Omental fat pad (tissue), 3 donors: ENCODE measurements at regions not wholly inside any gene's neighbourhood (a gene's known extent, or its start where the extent isn't known, plus 50 kb on each side); places are given as distances from the start of the nearest gene placed in this dataset.
"Not testable (repeated sequence)": the region's sequence is repeated elsewhere in the genome, so short reads cannot be mapped to it uniquely, and the experiment has no call there.

Source experiments
- ATAC-seq: fragments of 150-250 bp; one replicate; pipeline ENCODE4 v1.9.1; 2016; ENCODE audit warnings: mild to moderate bottlenecking, moderate library complexity; ENCODE audit not compliant: low FRiP score
- DNase-seq: peaks from one replicate; pipeline ENCODE4 v3.0.0-alpha.2; 2019; ENCODE audit warnings: low spot score
- TF ChIP-seq, protein P1 (sequence below), 3 donors: fragments of 450-650 bp; IDR thresholded peaks; one replicate each; pipeline ENCODE4 v1.5.1; 2016 to 2017; ENCODE audit warnings: antibody characterized with exemption in 3 of 3, mild to moderate bottlenecking in 3 of 3, moderate library complexity in 2 of 3

- DNase-seq (no peak), ATAC-seq (no peak)
- TF ChIP-seq, protein P1, sequence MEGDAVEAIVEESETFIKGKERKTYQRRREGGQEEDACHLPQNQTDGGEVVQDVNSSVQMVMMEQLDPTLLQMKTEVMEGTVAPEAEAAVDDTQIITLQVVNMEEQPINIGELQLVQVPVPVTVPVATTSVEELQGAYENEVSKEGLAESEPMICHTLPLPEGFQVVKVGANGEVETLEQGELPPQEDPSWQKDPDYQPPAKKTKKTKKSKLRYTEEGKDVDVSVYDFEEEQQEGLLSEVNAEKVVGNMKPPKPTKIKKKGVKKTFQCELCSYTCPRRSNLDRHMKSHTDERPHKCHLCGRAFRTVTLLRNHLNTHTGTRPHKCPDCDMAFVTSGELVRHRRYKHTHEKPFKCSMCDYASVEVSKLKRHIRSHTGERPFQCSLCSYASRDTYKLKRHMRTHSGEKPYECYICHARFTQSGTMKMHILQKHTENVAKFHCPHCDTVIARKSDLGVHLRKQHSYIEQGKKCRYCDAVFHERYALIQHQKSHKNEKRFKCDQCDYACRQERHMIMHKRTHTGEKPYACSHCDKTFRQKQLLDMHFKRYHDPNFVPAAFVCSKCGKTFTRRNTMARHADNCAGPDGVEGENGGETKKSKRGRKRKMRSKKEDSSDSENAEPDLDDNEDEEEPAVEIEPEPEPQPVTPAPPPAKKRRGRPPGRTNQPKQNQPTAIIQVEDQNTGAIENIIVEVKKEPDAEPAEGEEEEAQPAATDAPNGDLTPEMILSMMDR (IDR thresholded peaks at IDR 0.05), result no peak
Measured at GRCh38 chr14:34052658-34053014, 101.8 kb upstream of the EGLN3 start.

DNA sequence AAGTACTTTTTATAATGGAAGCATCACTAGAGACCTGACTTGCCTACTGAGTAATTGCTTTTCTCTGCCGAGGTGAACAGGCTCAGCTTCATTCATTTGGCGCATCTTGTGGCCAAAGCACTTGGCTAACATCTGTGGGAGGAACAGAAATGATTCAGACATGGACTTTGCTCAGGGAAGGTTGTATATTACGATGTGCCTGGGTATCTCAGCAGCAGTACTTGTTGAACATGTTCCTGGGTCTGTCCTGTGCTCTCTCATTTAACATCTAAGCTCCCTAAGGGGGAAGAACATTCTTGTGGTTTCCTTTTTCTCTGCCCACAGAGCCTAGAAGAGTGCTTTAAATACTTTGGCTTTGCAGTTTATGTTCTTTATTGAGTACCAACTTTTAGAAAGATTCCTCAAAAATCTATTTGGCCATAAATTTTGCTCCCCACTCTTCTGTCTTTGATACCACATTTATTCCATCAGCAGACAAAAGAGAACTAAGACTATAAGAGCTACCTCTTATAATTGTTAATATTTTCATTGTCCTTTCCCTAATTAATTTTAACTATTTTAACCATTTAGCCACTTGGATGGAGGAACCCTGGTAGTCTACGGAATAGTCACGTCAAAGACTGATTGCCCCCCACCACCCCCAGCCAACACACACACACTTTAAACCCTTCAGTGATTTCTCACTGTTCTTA lies 101.2 kb upstream of the EGLN3 start:
- TF ChIP-seq, protein P1 (IDR thresholded peaks at IDR 0.05), result no peak
- DNase-seq (no peak), ATAC-seq (peak; percentile 74)

DNA sequence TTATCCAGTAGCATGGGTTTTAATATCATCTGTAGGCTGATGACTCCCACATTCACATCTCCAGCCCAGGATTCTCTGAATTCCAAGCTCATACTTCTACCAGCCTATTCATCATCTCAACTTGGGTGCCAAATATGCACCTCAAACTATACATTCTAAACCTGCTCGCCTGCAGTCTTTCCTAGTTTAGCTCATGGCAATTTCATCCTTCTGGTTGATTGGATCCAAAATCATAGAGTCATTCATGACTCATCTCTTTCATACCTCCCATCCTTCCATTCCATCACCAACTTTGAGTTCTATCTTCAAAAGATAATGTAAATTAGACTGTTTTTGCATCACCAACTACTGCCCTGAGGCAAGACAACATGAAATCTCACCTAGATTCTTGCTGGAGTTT lies 99.7 kb upstream of the EGLN3 start:
- no peak for ATAC-seq
- DNase-seq, result no peak
- TF ChIP-seq, protein P1 (IDR thresholded peaks at IDR 0.05), result no peak

DNA sequence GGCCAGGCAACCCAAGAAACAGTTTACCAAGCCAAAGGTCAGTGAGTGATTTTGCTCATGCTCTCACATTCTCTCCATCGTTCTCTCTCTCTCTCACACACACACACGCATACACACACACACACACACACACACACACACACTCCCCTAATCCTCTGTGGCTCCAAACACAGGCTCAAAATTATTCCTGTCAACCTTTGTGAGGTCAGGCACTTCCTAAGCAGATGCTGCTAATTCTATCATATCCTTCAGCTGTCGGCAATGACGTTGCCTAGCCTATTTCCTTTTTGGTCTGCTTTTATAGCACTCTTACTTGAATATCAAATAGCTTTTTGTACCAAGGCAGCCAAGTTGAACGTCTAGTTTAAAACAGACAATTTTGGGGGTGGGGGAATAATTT lies 98.9 kb upstream of the EGLN3 start:
- no peak for ATAC-seq

GRCh38 chr14:34049187-34049586 lies 98.3 kb upstream of the EGLN3 start:
- not testable (repeated sequence) for DNase-seq, ATAC-seq

More for the DNA sequence above, 98.9 kb upstream of the EGLN3 start:
- TF ChIP-seq, protein P1 (IDR thresholded peaks at IDR 0.05), result no peak
- no peak for DNase-seq

DNA sequence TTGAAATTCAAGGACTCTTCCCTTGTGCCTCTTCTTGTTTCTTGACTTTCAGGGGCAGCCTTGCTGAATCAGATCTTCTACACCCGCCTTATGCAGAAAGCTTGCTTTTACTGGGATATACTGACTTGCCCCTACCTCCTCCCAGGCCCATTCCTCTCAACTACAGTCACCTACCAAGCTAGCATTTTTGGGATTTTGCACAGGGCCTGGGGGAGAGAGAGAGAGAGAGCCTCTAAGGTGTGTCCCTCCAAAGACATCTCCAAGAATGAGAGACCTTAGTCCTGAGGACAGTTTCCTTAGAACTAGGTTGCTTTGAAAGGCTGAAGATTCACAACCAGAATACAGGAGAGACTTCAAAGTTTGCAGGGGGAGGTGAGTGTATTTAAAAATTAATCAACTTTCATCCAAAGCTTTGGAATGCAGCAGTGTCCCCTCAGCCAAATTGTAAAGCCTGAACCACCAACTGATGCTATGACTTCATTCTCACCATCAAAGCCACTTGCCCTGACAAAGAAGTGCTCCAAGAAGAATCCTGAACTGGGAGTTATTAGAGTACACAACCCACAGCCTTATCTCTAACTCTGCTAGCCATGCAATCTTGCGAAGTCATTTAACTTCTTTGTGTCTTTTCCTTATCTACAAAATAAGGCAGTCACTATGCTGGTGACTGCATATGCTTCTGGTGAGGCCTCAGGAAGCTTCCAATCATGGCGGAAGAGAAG lies 96.1 kb upstream of the EGLN3 start:
- TF ChIP-seq, protein P1 (IDR thresholded peaks at IDR 0.05), result no peak
- no peak for DNase-seq
- no peak for ATAC-seq

DNA sequence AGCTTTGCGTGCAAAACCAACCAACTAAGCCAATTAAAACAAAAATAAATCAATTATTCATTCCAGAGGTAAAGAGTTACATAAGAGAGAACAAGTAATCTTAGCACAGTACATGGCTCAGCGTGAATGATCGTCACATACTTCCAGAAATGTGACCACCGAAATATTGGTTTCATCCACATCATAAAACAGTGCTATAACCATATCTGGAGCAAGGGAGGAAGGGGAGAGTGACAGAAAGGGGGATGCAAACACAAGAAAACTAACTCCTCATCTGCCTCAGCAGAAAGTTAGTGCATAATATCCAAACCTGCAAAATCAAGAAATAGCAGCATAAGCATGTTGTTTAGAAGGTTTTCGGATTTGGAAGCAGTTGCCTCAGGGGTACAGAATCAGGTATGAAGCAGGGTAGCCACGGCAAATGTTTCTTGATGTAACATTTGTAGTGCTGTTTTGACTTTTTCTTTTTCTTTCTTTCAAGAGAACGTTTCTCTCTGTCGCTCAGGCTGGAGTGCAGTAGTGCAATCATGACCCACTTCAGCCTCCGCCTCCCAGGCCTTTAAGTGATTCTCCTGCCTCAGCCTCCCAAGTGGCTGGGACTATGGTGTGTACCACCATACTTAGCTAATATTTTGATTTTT lies 93.9 kb upstream of the EGLN3 start:
- no peak for ATAC-seq
- TF ChIP-seq, protein P1 (IDR thresholded peaks at IDR 0.05), result no peak
- DNase-seq, result no peak
